ENCODE measurements at regions not wholly inside any gene's neighbourhood (a gene's known extent, or its start where the extent isn't known, plus 50 kb on each side); places are given as distances from the start of the nearest gene placed in this dataset.

DNA sequence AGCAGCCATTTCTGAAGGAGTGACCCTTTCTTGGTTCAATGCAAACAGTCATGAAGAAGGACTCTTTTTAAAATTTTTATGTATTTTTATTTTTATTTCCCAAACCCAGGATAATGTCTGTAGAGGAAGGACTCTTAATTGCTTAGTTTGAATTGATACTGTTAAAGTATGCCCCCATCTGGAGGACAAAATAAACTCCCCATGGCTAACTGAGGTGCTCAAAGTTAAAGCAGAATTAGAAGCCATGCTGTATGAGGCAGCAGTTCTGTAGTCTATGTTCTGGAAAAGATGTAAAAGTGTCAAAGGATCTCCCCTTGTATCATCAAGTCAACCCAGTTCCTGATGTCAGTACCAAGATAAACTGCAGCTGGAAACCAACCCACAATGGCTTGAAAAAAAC is 617.9 kb upstream of the GRM3 start:
- peaks cover 0 to 6% of the 10 kb centered on the region in 2 donors for H3K9me3 ChIP-seq
- H3K36me3 ChIP-seq: no peaks in the 10 kb centered on the region
- H3K27ac ChIP-seq: no peak overlapping the region
- intact Hi-C loops (cut with DNase I; ENCODE audit: low total_unique reads): no loop called here
- TF ChIP-seq POLR2A (IDR thresholded peaks at IDR 0.05): no peak
- TF ChIP-seq, protein P1, sequence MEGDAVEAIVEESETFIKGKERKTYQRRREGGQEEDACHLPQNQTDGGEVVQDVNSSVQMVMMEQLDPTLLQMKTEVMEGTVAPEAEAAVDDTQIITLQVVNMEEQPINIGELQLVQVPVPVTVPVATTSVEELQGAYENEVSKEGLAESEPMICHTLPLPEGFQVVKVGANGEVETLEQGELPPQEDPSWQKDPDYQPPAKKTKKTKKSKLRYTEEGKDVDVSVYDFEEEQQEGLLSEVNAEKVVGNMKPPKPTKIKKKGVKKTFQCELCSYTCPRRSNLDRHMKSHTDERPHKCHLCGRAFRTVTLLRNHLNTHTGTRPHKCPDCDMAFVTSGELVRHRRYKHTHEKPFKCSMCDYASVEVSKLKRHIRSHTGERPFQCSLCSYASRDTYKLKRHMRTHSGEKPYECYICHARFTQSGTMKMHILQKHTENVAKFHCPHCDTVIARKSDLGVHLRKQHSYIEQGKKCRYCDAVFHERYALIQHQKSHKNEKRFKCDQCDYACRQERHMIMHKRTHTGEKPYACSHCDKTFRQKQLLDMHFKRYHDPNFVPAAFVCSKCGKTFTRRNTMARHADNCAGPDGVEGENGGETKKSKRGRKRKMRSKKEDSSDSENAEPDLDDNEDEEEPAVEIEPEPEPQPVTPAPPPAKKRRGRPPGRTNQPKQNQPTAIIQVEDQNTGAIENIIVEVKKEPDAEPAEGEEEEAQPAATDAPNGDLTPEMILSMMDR (IDR thresholded peaks at IDR 0.05): no peak
- TF ChIP-seq POLR2AphosphoS5 (IDR thresholded peaks at IDR 0.05): no peak
- no peak for DNase-seq (ENCODE audit: low spot score in 2 of 2)
- H3K4me3 ChIP-seq: no peak overlapping the region
- H3K4me1 ChIP-seq: no peaks in the 10 kb centered on the region
- H3K27me3 ChIP-seq: no peaks in the 10 kb centered on the region

DNA sequence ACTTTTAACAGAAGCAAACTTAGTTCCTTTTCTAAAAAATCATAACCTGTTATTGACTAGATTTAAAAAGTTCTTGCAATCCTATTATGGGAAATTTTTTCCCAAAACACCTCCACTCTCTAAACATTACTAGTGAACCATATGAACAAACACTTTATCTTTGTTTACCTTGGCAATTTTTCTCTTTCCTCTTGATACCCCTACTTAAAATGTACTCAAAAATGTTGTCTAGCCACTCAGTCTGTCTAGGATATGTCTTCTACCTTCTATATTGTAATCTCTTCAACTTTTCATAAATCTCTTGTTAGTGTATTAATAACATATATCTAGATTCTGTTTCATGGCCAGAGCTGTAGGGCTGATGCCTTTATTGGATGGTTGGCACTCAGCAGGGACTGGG is 630.0 kb upstream of the GRM3 start:
- no peak overlapping the region for H3K27ac ChIP-seq
- TF ChIP-seq POLR2A (IDR thresholded peaks at IDR 0.05): no peak
- TF ChIP-seq, protein P1 (IDR thresholded peaks at IDR 0.05): no peak
- H3K27me3 ChIP-seq: no peaks in the 10 kb centered on the region
- no peaks in the 10 kb centered on the region for H3K4me1 ChIP-seq
- intact Hi-C loops (cut with DNase I; ENCODE audit: low total_unique reads): no loop called here
- no peak for DNase-seq (ENCODE audit: low spot score in 2 of 2)
- H3K4me3 ChIP-seq: no peak overlapping the region
- H3K36me3 ChIP-seq: no peaks in the 10 kb centered on the region
- no peaks in the 10 kb centered on the region for H3K9me3 ChIP-seq

DNA sequence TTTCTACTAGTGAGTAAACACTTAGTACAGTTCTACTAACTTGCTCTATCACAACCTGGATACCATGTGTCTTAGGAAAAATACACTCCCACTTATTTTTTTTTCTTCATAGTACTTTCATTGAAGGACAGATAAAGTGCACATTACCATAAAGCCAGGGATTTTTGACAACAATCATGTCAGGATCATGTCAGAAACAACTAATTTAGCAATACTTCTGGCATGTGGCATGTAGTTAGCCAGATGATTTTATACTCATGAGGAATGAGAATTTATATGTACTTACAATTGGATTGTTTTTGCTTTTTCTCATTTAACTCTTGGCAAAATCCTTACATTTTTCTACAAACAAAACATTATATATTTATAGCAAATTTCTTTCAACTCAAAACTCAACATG is 630.7 kb upstream of the GRM3 start:
- Histone ChIP-seq H3K27ac (no peak overlapping the region), H3K27me3 (no peaks in the 10 kb centered on the region), H3K36me3 (no peaks in the 10 kb centered on the region), H3K4me3 (no peak overlapping the region), H3K4me1 (no peaks in the 10 kb centered on the region), H3K9me3 (no peaks in the 10 kb centered on the region)
- no peak for DNase-seq (ENCODE audit: low spot score in 2 of 2)
- TF ChIP-seq POLR2A (IDR thresholded peaks at IDR 0.05) (no peak), POLR2AphosphoS5 (IDR thresholded peaks at IDR 0.05) (no peak)
- TF ChIP-seq, protein P1 (IDR thresholded peaks at IDR 0.05): no peak
- intact Hi-C loops (cut with DNase I; ENCODE audit: low total_unique reads): no loop called here

DNA sequence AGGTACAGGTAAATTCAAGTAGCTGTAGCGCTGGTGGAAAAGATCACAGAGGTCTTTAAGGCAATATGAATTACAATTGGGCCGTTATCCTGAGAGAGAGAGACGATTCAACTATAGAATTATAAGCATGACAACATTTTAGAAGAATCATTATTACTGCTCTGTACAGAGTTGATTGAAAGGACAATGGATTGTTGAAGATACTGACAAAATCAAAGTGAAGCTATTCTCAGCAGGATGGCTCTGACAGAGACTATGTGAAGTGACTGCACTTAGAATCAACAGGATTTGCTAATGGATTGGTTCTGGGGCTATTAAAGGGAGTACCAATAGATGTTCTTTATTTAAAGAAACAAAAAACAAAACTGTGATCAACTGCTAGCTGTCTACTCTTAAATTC is 634.8 kb upstream of the GRM3 start:
- no peaks in the 10 kb centered on the region for H3K36me3 ChIP-seq
- DNase-seq (ENCODE audit: low spot score in 2 of 2): no peak
- no peaks in the 10 kb centered on the region for H3K9me3 ChIP-seq
- H3K4me1 ChIP-seq: no peaks in the 10 kb centered on the region
- intact Hi-C loops (cut with DNase I; ENCODE audit: low total_unique reads): no loop called here
- H3K27me3 ChIP-seq: no peaks in the 10 kb centered on the region
- TF ChIP-seq, protein P1 (IDR thresholded peaks at IDR 0.05): no peak
- TF ChIP-seq POLR2AphosphoS5 (IDR thresholded peaks at IDR 0.05) (no peak), POLR2A (IDR thresholded peaks at IDR 0.05) (no peak)
- no peak overlapping the region for H3K27ac ChIP-seq
- no peak overlapping the region for H3K4me3 ChIP-seq

DNA sequence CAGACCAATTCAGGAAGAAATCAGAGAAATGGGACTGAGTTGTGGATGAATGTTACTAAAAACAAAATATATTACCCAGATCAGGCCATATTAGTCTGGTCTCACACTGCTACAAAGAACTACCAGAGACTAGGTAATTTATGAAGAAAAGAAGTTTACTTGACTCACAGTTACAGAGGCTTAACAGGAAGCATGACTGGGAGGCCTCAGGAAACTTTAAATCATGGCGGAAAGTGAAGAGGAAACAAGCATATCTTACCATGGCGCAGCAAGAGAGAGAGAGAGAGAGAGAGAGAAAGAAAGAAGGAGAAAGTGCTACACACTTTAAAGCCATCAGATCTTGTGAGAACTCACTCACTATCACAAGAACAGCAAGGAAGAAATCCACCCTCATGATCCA is 636.8 kb upstream of the GRM3 start:
- Histone ChIP-seq H3K9me3 (peaks cover 13 to 15% of the 10 kb centered on the region in 2 donors), H3K27me3 (no peaks in the 10 kb centered on the region), H3K27ac (no peak overlapping the region), H3K4me3 (no peak overlapping the region), H3K36me3 (no peaks in the 10 kb centered on the region), H3K4me1 (no peaks in the 10 kb centered on the region)
- TF ChIP-seq, protein P1 (IDR thresholded peaks at IDR 0.05): no peak
- TF ChIP-seq POLR2AphosphoS5 (IDR thresholded peaks at IDR 0.05) (no peak), POLR2A (IDR thresholded peaks at IDR 0.05) (no peak)
- no peak for DNase-seq (ENCODE audit: low spot score in 2 of 2)
- intact Hi-C loops (cut with DNase I; ENCODE audit: low total_unique reads): no loop called here

Data from breast epithelium (tissue), 4 donors.